HCT116 (cell line): ENCODE measurements at regions not wholly inside any gene's neighbourhood (a gene's known extent, or its start where the extent isn't known, plus 50 kb on each side); places are given as distances from the start of the nearest gene placed in this dataset.

Experiments
- ATAC-seq: fragments of 200-7000 bp; cut with Tn5 transposase; 2 replicates; pipeline ENCODE4 v1.9.1; 2020; ENCODE audit warnings: mild to moderate bottlenecking, moderate library complexity
- BruUV-seq: library from RNA; stranded (reverse); fragments of 400-500 nt; replicated peaks from 2 replicates; lab custom pipeline; 2021; lab: Mats Ljungman, UMichigan
- CTCF ChIA-PET: fragments of 300-600 bp; sonication (Branson Sonifier 250); formaldehyde crosslinking; loops from one replicate; lab custom pipeline; 2021; ENCODE audit warnings: antibody characterized with exemption; lab: Charles Lee
- POLR2A ChIA-PET: fragments of 300-600, 350-600 bp; sonication (Branson Sonifier 250); formaldehyde crosslinking; loops from one replicate; lab custom pipeline; 2021; ENCODE audit warnings: antibody characterized with exemption; lab: Charles Lee
- RAD21 ChIA-PET, 2 experiments: fragments of 300-600 bp; sonication (Branson Sonifier 250); formaldehyde crosslinking; loops; one replicate each; lab custom pipeline; 2023; ENCODE audit warnings: low total read pairs in 2 of 2; ENCODE audit not compliant: uncharacterized antibody in 2 of 2, unreplicated experiment in 2 of 2, low non-redundant PET in 1 of 2; lab: Charles Lee
- DNase-seq: peaks from one replicate; pipeline ENCODE4 v3.0.0-alpha.2; 2010; ENCODE audit warnings: low read depth, low spot score
- H2AFZ ChIP-seq: fragments of 200-600 bp; shearing (Covaris generic), sonication (generic); 2 replicates; pipeline ENCODE4 v1.6.1; 2017; ENCODE audit warnings: low read depth, mixed run types, mixed read lengths, antibody characterized with exemption, low read length; ENCODE audit not compliant: poor library complexity, severe bottlenecking
- H3K27ac ChIP-seq: 2 replicates; pipeline ENCODE4 v1.5.1; 2012; ENCODE audit warnings: low read depth, low read length
- H3K27me3 ChIP-seq: fragments of 200-600 bp; sonication (generic); 2 replicates; pipeline ENCODE4 v1.6.1; 2016; ENCODE audit warnings: mixed run types, low read length, mixed read lengths; ENCODE audit not compliant: insufficient read depth
- H3K36me3 ChIP-seq, 2 experiments: fragments of 200-500 bp in 1 of 2; fragments of 200-600 bp in 1 of 2; sonication (Bioruptor generic) in 1 of 2; sonication (generic) in 1 of 2; 2 replicates each; pipeline versions ENCODE4 v1.5.1 to v1.6.1; 2014 to 2016; ENCODE audit warnings: low read length in 2 of 2, inconsistent platforms in 1 of 2, mixed read lengths in 1 of 2, mixed run types in 1 of 2; ENCODE audit not compliant: insufficient read depth in 2 of 2, control insufficient read depth in 1 of 2
- H3K4me1 ChIP-seq, 2 experiments: fragments of 200-600 bp in 1 of 2; sonication (generic) in 1 of 2; 2 replicates each; pipeline versions ENCODE4 v1.5.1 to v1.6.1; 2012 to 2017; ENCODE audit warnings: low read length in 2 of 2, inconsistent platforms in 1 of 2, mild to moderate bottlenecking in 1 of 2, mixed read lengths in 1 of 2, mixed run types in 1 of 2, moderate library complexity in 1 of 2; ENCODE audit not compliant: insufficient read depth in 2 of 2, control insufficient read depth in 1 of 2
- H3K4me2 ChIP-seq: fragments of 200-600 bp; sonication (generic); 2 replicates; pipeline ENCODE4 v1.6.1; 2017; ENCODE audit warnings: mixed run types, low read length, mixed read lengths
- H3K4me3 ChIP-seq, 2 experiments: fragments of 200-600 bp in 1 of 2; sonication (generic) in 1 of 2; replicated peaks in 1 of 2; 2 replicates each; pipeline ENCODE4 v1.5.1; 2011 to 2016; ENCODE audit warnings: low read length in 2 of 2, control low read depth in 1 of 2, low read depth in 1 of 2, mild to moderate bottlenecking in 1 of 2, mixed read lengths in 1 of 2, mixed run types in 1 of 2
- H3K79me2 ChIP-seq: fragments of 200-600 bp; sonication (generic); 2 replicates; pipeline ENCODE4 v1.6.1; 2017; ENCODE audit warnings: mild to moderate bottlenecking, mixed run types, low read length, moderate library complexity, mixed read lengths; ENCODE audit not compliant: insufficient read depth
- H3K9ac ChIP-seq: fragments of 200-600 bp; sonication (generic); 2 replicates; pipeline ENCODE4 v1.6.1; 2016; ENCODE audit warnings: low read length, mixed read lengths
- H3K9me2 ChIP-seq: fragments of 200-600 bp; sonication (generic), shearing (Covaris generic); 2 replicates; pipeline ENCODE4 v1.6.1; 2017; ENCODE audit warnings: mixed run types, mild to moderate bottlenecking, moderate library complexity; ENCODE audit not compliant: insufficient read depth
- H3K9me3 ChIP-seq, 2 experiments: fragments of 200-500 bp in 1 of 2; fragments of 200-600 bp in 1 of 2; sonication (Bioruptor generic) in 1 of 2; sonication (generic) in 1 of 2; 2 replicates each; pipeline ENCODE4 v1.6.1; 2014 to 2017; ENCODE audit warnings: low read length in 2 of 2, mixed read lengths in 2 of 2, inconsistent platforms in 1 of 2, low read depth in 1 of 2, mild to moderate bottlenecking in 1 of 2, mixed run types in 1 of 2, moderate library complexity in 1 of 2; ENCODE audit not compliant: control insufficient read depth in 1 of 2, insufficient read depth in 1 of 2
- H4K20me1 ChIP-seq: fragments of 200-600 bp; sonication (generic), shearing (Covaris generic); 2 replicates; pipeline ENCODE4 v1.6.1; 2017; ENCODE audit warnings: mixed run types, mild to moderate bottlenecking, moderate library complexity; ENCODE audit not compliant: insufficient read depth
- ATF3 ChIP-seq: IDR thresholded peaks from 2 replicates; pipeline ENCODE4 v1.6.1; 2012
- CBX3 ChIP-seq: IDR thresholded peaks from 2 replicates; pipeline ENCODE4 v1.6.1; 2012; ENCODE audit warnings: low read depth
- MAX ChIP-seq: IDR thresholded peaks from 2 replicates; pipeline ENCODE4 v1.6.1; 2012
- POLR2A ChIP-seq: IDR thresholded peaks from 2 replicates; pipeline ENCODE4 v1.7.0; 2011; ENCODE audit warnings: borderline replicate concordance; ENCODE audit not compliant: insufficient read depth, insufficient read length; ENCODE audit errors: extremely low read depth
- POLR2AphosphoS5 ChIP-seq: IDR thresholded peaks from 2 replicates; pipeline ENCODE4 v1.6.1; 2011; ENCODE audit warnings: mild to moderate bottlenecking, low read depth, low read length, moderate library complexity
- RAD21 ChIP-seq: IDR thresholded peaks from 2 replicates; pipeline ENCODE4 v1.6.1; 2012; ENCODE audit warnings: low read depth, mild to moderate bottlenecking
- SIN3A ChIP-seq: IDR thresholded peaks from 2 replicates; pipeline ENCODE4 v1.6.1; 2012; ENCODE audit warnings: low read depth
- SP1 ChIP-seq: IDR thresholded peaks from 2 replicates; pipeline ENCODE4 v1.6.1; 2012; ENCODE audit warnings: low read depth
- intact Hi-C: fragments of 100-400 bp; cut with micrococcal nuclease; formaldehyde crosslinking; loops from 2 replicates; pipeline ENCODE4 v1.10.0; 2022

GRCh38 chr11:126113515-126113957 lies 50.9 kb upstream of the CDON start:
- BruUV-seq = no TSS peak
- Histone ChIP-seq H3K27me3 (no peaks in the 10 kb centered on the region), H3K9me3 (no peaks in the 10 kb centered on the region), H3K36me3 (no peaks in the 10 kb centered on the region), H3K4me2 (peak overlapping the region; percentile 43), H3K9me2 (no peaks in the 10 kb centered on the region), H2AFZ (no peak overlapping the region), H4K20me1 (no peaks in the 10 kb centered on the region), H3K9ac (no peak overlapping the region), H3K4me1 (peaks cover 11 to 32% of the 10 kb centered on the region in 2 experiments), H3K79me2 (no peaks in the 10 kb centered on the region), H3K4me3 (no peak overlapping the region), H3K27ac (no peak overlapping the region)
- intact Hi-C loops = no loop called here
- peak; percentile 88 for ATAC-seq
- DNase-seq = peak; percentile 44
- ChIA-PET CTCF (interaction anchor here (0.6 kb wide), 1 partner anchor 52 kb away, joined by 3 read pairs; no protein-coding TSS in a partner anchor), RAD21 (no interaction called here), POLR2A (interaction anchor here (0.6 to 1.1 kb wide), 2 partner anchors 10 to 1030 kb away, joined by 3 to 7 read pairs; no protein-coding TSS in a partner anchor)
- TF ChIP-seq POLR2AphosphoS5 (no peak), MAX (peak; percentile 88)

- Histone ChIP-seq H3K36me3 (no peaks in the 10 kb centered on the region), H3K9ac (no peak overlapping the region), H3K79me2 (no peaks in the 10 kb centered on the region), H3K27me3 (no peaks in the 10 kb centered on the region), H3K27ac (no peak overlapping the region), H3K4me2 (peak overlapping the region; percentile 43; the same call in 1 of the 2 replicates), H3K9me3 (no peaks in the 10 kb centered on the region), H2AFZ (no peak overlapping the region), H4K20me1 (no peaks in the 10 kb centered on the region), H3K4me1 (peaks cover 11 to 32% of the 10 kb centered on the region in 2 experiments)
- ChIA-PET RAD21 (no interaction called here), CTCF (interaction anchor here (0.6 kb wide), 1 partner anchor 51 kb away, joined by 3 read pairs; no protein-coding TSS in a partner anchor), POLR2A (interaction anchor here (0.6 kb wide), 1 partner anchor 1030 kb away, joined by 7 read pairs; no protein-coding TSS in a partner anchor)
- no peak for DNase-seq
- no TSS peak for BruUV-seq
- intact Hi-C loops = no loop called here
- TF ChIP-seq MAX (no peak), CBX3 (no peak), SIN3A (no peak), RAD21 (no peak), SP1 (no peak), ATF3 (no peak), POLR2A (no peak)
- TF ChIP-seq, all 23 proteins: peak for 0
- no peak for ATAC-seq
- no peaks in the 10 kb centered on the region for H3K9me2 ChIP-seq
- no peak overlapping the region for H3K4me3 ChIP-seq
These were observed 50.3 kb upstream of the CDON start for GRCh38 chr11:126113012-126113411.
